ENCODE measurements at regions not wholly inside any gene's neighbourhood (a gene's known extent, or its start where the extent isn't known, plus 50 kb on each side); places are given as distances from the start of the nearest gene placed in this dataset.

DNA sequence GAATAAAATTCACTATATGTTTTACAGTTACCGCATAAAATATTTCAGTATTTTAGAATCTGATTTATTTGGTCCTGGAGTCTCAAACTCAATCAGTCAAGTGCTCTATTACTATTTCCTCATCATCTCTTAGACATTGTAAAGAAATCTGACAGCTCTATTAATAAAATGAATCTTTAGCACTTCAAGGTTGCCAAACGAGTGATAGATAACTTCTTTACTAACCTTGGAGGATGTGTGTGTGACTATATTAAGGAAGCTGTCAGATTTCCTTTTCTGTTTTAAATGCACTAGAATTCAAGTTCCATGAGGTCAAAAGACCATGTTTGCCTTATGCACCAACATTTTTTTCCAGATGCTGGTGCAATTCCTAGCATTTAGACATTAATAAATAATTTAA is 389.8 kb upstream of the AZI2 start:
- TF ChIP-seq POLR2AphosphoS5 (IDR thresholded peaks at IDR 0.05): no peak
- TF ChIP-seq, protein P1, sequence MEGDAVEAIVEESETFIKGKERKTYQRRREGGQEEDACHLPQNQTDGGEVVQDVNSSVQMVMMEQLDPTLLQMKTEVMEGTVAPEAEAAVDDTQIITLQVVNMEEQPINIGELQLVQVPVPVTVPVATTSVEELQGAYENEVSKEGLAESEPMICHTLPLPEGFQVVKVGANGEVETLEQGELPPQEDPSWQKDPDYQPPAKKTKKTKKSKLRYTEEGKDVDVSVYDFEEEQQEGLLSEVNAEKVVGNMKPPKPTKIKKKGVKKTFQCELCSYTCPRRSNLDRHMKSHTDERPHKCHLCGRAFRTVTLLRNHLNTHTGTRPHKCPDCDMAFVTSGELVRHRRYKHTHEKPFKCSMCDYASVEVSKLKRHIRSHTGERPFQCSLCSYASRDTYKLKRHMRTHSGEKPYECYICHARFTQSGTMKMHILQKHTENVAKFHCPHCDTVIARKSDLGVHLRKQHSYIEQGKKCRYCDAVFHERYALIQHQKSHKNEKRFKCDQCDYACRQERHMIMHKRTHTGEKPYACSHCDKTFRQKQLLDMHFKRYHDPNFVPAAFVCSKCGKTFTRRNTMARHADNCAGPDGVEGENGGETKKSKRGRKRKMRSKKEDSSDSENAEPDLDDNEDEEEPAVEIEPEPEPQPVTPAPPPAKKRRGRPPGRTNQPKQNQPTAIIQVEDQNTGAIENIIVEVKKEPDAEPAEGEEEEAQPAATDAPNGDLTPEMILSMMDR (IDR thresholded peaks at IDR 0.05 in 8 of 11, conservative IDR thresholded peaks at IDR 0.05 in 3 of 11): no peak
